IMR-90 (cell line): ENCODE measurements at regions not wholly inside any gene's neighbourhood (a gene's known extent, or its start where the extent isn't known, plus 50 kb on each side); places are given as distances from the start of the nearest gene placed in this dataset.

Source experiments
- ATAC-seq: fragments of 200-7000 bp; cut with Tn5 transposase; 2 replicates; pipeline ENCODE4 v1.9.1; 2020; ENCODE audit warnings: low read depth, mild to moderate bottlenecking, moderate library complexity
- BruUV-seq: library from RNA; stranded (reverse); fragments of 400-500 nt; replicated peaks from 2 replicates; lab custom pipeline; 2021; lab: Mats Ljungman, UMichigan
- CTCF ChIA-PET: fragments of 300-600 bp; formaldehyde crosslinking; extraction: SDS; loops from one replicate; lab custom pipeline; 2021; ENCODE audit warnings: antibody characterized with exemption; lab: Yijun Ruan, JAX
- POLR2A ChIA-PET: fragments of 300-600 bp; sonication (Branson Sonifier 250); formaldehyde crosslinking; loops from one replicate; lab custom pipeline; 2022; ENCODE audit warnings: antibody characterized with exemption; ENCODE audit not compliant: unreplicated experiment; lab: Charles Lee
- DNase-seq: peaks from one replicate; pipeline ENCODE4 v3.0.0; 2013
- H2AFZ ChIP-seq: replicated peaks from 2 replicates; pipeline ENCODE3; 2013; ENCODE audit warnings: low read length, mild to moderate bottlenecking; ENCODE audit not compliant: poor library complexity
- H2AK5ac ChIP-seq: 2 replicates; pipeline ENCODE4 v1.6.1; 2013; ENCODE audit warnings: low read depth, low read length, inconsistent platforms
- H2AK9ac ChIP-seq: replicated peaks from 2 replicates; pipeline ENCODE3; 2013; ENCODE audit warnings: mild to moderate bottlenecking, low read depth, low read length, moderate library complexity; ENCODE audit not compliant: poor library complexity
- H2BK120ac ChIP-seq: 2 replicates; pipeline ENCODE4 v1.6.1; 2013; ENCODE audit warnings: low read depth, low read length, inconsistent platforms
- H2BK15ac ChIP-seq: 3 replicates; pipeline ENCODE4 v1.6.1; 2013; ENCODE audit warnings: low read depth, low read length, inconsistent platforms
- H2BK20ac ChIP-seq: 2 replicates; pipeline ENCODE4 v1.6.1; 2013; ENCODE audit warnings: low read depth, mild to moderate bottlenecking, inconsistent platforms, low read length, moderate library complexity
- H2BK5ac ChIP-seq: 2 replicates; pipeline ENCODE4 v1.6.1; 2013; ENCODE audit warnings: mild to moderate bottlenecking, low read depth, low read length, inconsistent platforms; ENCODE audit not compliant: poor library complexity, severe bottlenecking
- H3K14ac ChIP-seq: replicated peaks from 2 replicates; pipeline ENCODE4 v1.6.1; 2013; ENCODE audit warnings: low read depth, low read length, inconsistent platforms
- H3K18ac ChIP-seq: 2 replicates; pipeline ENCODE4 v1.6.1; 2013; ENCODE audit warnings: low read depth, low read length, control low read depth
- H3K23ac ChIP-seq: 2 replicates; pipeline ENCODE4 v1.6.1; 2013; ENCODE audit warnings: low read depth, low read length, inconsistent platforms
- H3K27ac ChIP-seq: 2 replicates; pipeline ENCODE4 v1.5.1; 2013; ENCODE audit warnings: mild to moderate bottlenecking, control low read depth, low read length; ENCODE audit not compliant: insufficient read depth
- H3K27me3 ChIP-seq: 2 replicates; pipeline ENCODE4 v1.6.1; 2013; ENCODE audit warnings: low read length; ENCODE audit not compliant: control insufficient read depth, insufficient read depth
- H3K36me3 ChIP-seq: 2 replicates; pipeline ENCODE4 v1.6.1; 2013; ENCODE audit warnings: low read length, mixed read lengths; ENCODE audit not compliant: control insufficient read depth, insufficient read depth
- H3K4ac ChIP-seq: 2 replicates; pipeline ENCODE4 v1.6.1; 2013; ENCODE audit warnings: low read depth, low read length, inconsistent platforms
- H3K4me1 ChIP-seq: 2 replicates; pipeline ENCODE4 v1.6.1; 2013; ENCODE audit warnings: low read length, mixed read lengths; ENCODE audit not compliant: control insufficient read depth, insufficient read depth
- H3K4me2 ChIP-seq: 2 replicates; pipeline ENCODE4 v1.6.1; 2013; ENCODE audit warnings: low read depth, mild to moderate bottlenecking, control low read depth, low read length, moderate library complexity
- H3K4me3 ChIP-seq: 2 replicates; pipeline ENCODE4 v1.5.1; 2013; ENCODE audit warnings: low read depth, mild to moderate bottlenecking, control low read depth, low read length, moderate library complexity; ENCODE audit not compliant: insufficient read depth
- H3K56ac ChIP-seq: 2 replicates; pipeline ENCODE4 v1.6.1; 2013; ENCODE audit warnings: low read length, inconsistent platforms; ENCODE audit not compliant: insufficient read depth; ENCODE audit errors: extremely low read depth
- H3K79me1 ChIP-seq, 2 experiments: 2 replicates each; pipeline ENCODE4 v1.6.1; 2013; ENCODE audit warnings: low read length in 2 of 2, inconsistent platforms in 1 of 2, low read depth in 1 of 2
- H3K9ac ChIP-seq: 2 replicates; pipeline ENCODE4 v1.6.1; 2013; ENCODE audit warnings: low read depth, low read length, control low read depth
- H3K9me1 ChIP-seq: 2 replicates; pipeline ENCODE4 v1.6.1; 2013; ENCODE audit warnings: low read length, inconsistent platforms; ENCODE audit not compliant: insufficient read depth
- H3K9me3 ChIP-seq: 2 replicates; pipeline ENCODE4 v1.6.1; 2013; ENCODE audit warnings: low read length; ENCODE audit not compliant: control insufficient read depth, insufficient read depth
- H4K20me1 ChIP-seq: 2 replicates; pipeline ENCODE4 v1.6.1; 2013; ENCODE audit warnings: low read length, inconsistent platforms; ENCODE audit not compliant: insufficient read depth
- H4K5ac ChIP-seq: 2 replicates; pipeline ENCODE4 v1.6.1; 2013; ENCODE audit warnings: mild to moderate bottlenecking, low read depth, low read length, control low read depth
- H4K8ac ChIP-seq, 2 experiments: 2 replicates each; pipeline ENCODE4 v1.6.1; 2013; ENCODE audit warnings: low read depth in 2 of 2, low read length in 2 of 2, control low read depth in 1 of 2, inconsistent platforms in 1 of 2
- H4K91ac ChIP-seq: 2 replicates; pipeline ENCODE4 v1.6.1; 2013; ENCODE audit warnings: low read depth, low read length, inconsistent platforms; ENCODE audit not compliant: insufficient read depth
- MAFK ChIP-seq: IDR thresholded peaks from 2 replicates; pipeline ENCODE4 v1.6.1; 2012; ENCODE audit warnings: low read depth, low read length, improper control_type of control experiment
- SMC3 ChIP-seq: fragments of 150-350 bp; IDR thresholded peaks from 2 replicates; pipeline ENCODE4 v1.6.1; 2016; ENCODE audit warnings: low read depth, mild to moderate bottlenecking, antibody characterized with exemption, low read length, moderate library complexity
- WGBS, 2 experiments: methylation state at CpG; one replicate each; pipeline versions ENCODE4 v1.1.5 to v1.1.7; 2013; ENCODE audit warnings: missing lambda C conversion rate in 2 of 2; ENCODE audit not compliant: insufficient read length in 1 of 2; ENCODE audit errors: extremely low coverage in 2 of 2; 5-methylcytosine and 5-hydroxymethylcytosine counted together
- dilution Hi-C: fragments of 300-500 bp; cut with HindIII; formaldehyde crosslinking; loops from one replicate; pipeline ENCODE4 v1.14.3; 2018; ENCODE audit warnings: low sequenced_read_pairs; ENCODE audit not compliant: unreplicated experiment
- in situ Hi-C: fragments of 300-500 bp; cut with MboI; formaldehyde crosslinking; loops from 3 replicates; pipeline ENCODE4 v1.14.3; 2019; ENCODE audit warnings: low sequenced_read_pairs, inconsistent platforms, mixed read lengths
- intact Hi-C: fragments of 100-400 bp; cut with micrococcal nuclease; formaldehyde crosslinking; loops from 2 replicates; pipeline ENCODE4 v1.10.0; 2022

DNA sequence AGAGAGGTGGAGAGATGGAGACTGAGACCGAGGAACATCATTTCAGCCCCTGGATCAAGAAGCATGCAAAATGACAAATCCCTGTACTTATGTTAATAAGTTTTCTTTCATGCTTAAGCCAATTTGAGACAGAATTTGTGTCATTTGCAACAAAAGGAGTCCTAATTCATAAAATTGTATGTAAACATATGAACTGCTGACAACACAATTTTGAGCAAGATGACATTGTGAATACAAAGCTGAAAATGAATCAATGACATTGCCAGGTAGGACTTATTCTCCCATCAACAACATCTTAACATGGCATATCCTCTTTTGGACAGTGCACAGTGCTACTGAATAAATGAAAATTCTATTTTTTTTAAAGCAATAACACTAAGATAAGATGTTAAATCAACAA lies 264.0 kb downstream of the WDR11 start:
- no CpG with 5 or more reads among the region's 1 CpG for WGBS, 2 experiments
- Histone ChIP-seq H3K36me3 (no peaks in the 10 kb centered on the region), H2BK5ac (no peak overlapping the region), H3K4me1 (no peaks in the 10 kb centered on the region), H3K4ac (no peak overlapping the region), H2BK20ac (no peak overlapping the region), H3K27ac (no peak overlapping the region), H2AFZ (no peak overlapping the region), H3K9ac (no peak overlapping the region), H3K14ac (no peak overlapping the region), H2BK15ac (no peak overlapping the region), H3K9me1 (no peaks in the 10 kb centered on the region), H2AK9ac (no peak overlapping the region), H3K23ac (no peak overlapping the region), H2BK120ac (no peak overlapping the region), H3K79me1 (no peaks in the 10 kb centered on the region), H3K4me2 (no peak overlapping the region), H3K18ac (no peak overlapping the region), H3K27me3 (no peaks in the 10 kb centered on the region), H2AK5ac (no peak overlapping the region), H4K8ac (no peak overlapping the region), H4K20me1 (no peaks in the 10 kb centered on the region), H4K5ac (no peak overlapping the region), H3K56ac (no peak overlapping the region), H4K91ac (no peak overlapping the region), H3K4me3 (no peak overlapping the region), H3K9me3 (peaks cover 16% of the 10 kb centered on the region)
- ChIA-PET CTCF (no interaction called here), POLR2A (no interaction called here)
- TF ChIP-seq SMC3 (no peak), MAFK (peak; percentile 65)
- intact Hi-C loops, result no loop called here
- ATAC-seq (no peak), DNase-seq (no peak)
- in situ Hi-C loops, result no loop called here
- BruUV-seq, result no TSS peak
- dilution Hi-C loops, result no loop called here
